GM18502 (cell line): ENCODE measurements at regions not wholly inside any gene's neighbourhood (a gene's known extent, or its start where the extent isn't known, plus 50 kb on each side); places are given as distances from the start of the nearest gene placed in this dataset.
"Not testable (repeated sequence)": the region's sequence is repeated elsewhere in the genome, so short reads cannot be mapped to it uniquely, and the experiment has no call there.

Source experiments
- ATAC-seq: cut with Tn5 transposase; IDR thresholded peaks from one replicate; pipeline ENCODE4 v1.9.1; 2021; ENCODE audit warnings: mild to moderate bottlenecking; ENCODE audit not compliant: unreplicated experiment, poor library complexity

DNA sequence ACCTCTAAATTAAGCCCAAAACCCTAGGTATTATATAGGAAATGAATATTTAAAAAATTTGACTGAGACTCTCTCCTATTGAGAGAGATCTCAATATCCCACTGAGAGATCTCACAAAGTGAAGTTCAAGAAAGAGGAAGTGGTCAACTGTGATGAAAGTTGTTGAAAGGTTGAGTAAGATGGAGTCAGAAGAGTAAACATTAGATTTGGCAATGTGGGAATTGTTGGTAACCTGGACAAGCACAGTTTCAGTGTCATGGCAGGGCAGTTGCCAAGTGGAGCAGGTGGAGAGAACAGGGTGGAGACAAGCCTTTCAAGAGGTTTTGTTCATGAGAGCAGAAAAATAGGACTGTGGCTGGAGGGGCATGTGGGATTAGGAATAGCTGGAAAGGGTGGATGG, 747.9 kb downstream of the EPHA7 start:
- not testable (repeated sequence) for ATAC-seq

- no peak for ATAC-seq
Observed at GRCh38 chr6:92667843-92668242, 751.5 kb downstream of the EPHA7 start.

GRCh38 chr6:92648364-92649086, 770.8 kb downstream of the EPHA7 start:
- no peak for ATAC-seq

GRCh38 chr6:92647630-92648029, 771.7 kb downstream of the EPHA7 start:
- no peak for ATAC-seq

GRCh38 chr6:92644104-92644791, 775.1 kb downstream of the EPHA7 start:
- not testable (repeated sequence) for ATAC-seq

DNA sequence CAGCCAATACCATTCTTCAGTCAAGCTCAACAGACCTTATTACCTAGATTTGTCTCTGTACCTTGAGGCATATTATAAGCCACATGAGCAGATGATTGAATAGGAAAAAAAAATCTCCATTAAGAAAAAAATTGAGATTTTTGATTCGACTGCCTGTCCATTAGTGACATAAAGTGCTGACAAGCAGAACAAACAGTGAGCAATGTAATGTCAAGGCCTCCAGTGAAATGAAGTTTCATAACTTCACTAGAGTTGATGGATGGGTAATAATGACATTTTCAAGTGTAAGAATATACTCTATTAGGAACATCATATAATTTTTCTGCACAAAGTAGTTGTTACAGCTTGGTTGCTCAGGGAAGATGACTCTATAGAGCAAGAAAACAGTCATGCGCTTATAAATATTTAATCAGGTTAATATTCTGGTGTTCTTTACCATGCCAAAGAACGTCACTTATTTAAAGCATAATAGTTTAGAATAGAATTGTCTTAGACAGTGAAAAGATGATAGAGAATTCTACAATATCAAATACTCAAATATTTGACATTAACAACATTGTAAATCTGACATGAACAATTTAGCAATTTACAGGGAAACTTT, 783.7 kb downstream of the EPHA7 start:
- ATAC-seq, result no peak

GRCh38 chr6:92634561-92634960, 784.8 kb downstream of the EPHA7 start:
- no peak for ATAC-seq

DNA sequence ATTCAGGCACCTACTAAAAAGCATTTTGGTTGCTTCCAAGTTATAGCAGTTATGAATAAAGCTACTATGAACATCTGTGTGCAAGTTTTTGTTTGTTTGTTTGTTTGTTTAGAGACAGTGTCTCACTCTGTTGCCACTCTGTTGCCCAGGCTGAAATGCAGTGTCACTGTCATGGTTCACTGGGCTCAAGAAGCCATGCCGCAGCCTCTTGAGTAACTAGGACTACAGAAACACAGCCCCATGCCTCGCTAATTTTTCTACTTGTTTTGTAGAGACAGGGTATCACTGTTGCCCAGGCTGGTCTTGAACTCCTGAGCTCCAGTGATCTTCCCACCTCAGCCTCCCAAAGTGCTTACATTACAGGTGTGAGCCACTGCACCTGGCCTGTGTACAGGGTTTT, 795.9 kb downstream of the EPHA7 start:
- no peak for ATAC-seq

DNA sequence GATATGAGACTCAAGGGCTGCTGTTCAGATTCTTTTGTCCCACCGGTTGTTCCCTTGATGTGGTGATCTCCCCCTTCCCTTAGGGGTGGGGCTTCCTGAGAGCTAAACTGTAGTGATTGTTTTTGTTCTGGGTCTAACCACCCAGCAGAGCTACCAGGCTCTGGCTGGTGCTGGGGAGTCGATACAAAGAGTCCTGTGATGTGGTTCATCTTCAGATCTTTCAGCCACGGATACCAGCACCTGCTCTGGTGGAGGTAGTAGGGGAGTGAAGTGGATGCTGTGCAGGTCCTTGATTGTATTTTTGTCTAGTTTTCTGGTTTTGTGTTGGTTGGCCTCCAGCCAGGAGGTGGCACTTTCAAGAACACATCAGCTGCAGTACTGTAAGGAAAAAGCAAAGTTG, 801.6 kb downstream of the EPHA7 start:
- no peak for ATAC-seq

DNA sequence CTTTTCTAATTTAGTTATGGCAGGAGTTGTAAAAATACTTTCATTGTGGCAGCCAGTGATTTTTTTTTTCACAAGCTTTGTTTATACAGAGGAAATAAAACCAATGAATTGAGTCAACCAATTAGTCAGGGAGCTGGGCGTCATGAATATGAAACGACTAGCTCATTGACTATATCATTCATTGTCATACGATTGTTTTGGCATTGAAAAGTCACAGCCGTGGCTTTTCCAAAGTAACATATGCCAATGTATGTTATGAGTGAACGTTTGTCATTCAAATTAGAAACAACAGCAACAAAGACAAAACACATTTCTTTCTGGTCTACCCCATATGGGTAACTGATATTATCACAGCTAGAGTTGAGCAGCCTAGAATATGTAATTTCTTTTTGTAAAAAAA, 810.6 kb downstream of the EPHA7 start:
- no peak for ATAC-seq

- no peak for ATAC-seq
Observed at GRCh38 chr6:92593201-92593600, 826.2 kb downstream of the EPHA7 start.

- ATAC-seq, result no peak
Observed at GRCh38 chr6:92589996-92590395, 829.4 kb downstream of the EPHA7 start.

- ATAC-seq, result no peak
Observed at GRCh38 chr6:92588148-92588547, 831.2 kb downstream of the EPHA7 start.

- ATAC-seq, result no peak
Observed at GRCh38 chr6:92587525-92587924, 831.8 kb downstream of the EPHA7 start.

DNA sequence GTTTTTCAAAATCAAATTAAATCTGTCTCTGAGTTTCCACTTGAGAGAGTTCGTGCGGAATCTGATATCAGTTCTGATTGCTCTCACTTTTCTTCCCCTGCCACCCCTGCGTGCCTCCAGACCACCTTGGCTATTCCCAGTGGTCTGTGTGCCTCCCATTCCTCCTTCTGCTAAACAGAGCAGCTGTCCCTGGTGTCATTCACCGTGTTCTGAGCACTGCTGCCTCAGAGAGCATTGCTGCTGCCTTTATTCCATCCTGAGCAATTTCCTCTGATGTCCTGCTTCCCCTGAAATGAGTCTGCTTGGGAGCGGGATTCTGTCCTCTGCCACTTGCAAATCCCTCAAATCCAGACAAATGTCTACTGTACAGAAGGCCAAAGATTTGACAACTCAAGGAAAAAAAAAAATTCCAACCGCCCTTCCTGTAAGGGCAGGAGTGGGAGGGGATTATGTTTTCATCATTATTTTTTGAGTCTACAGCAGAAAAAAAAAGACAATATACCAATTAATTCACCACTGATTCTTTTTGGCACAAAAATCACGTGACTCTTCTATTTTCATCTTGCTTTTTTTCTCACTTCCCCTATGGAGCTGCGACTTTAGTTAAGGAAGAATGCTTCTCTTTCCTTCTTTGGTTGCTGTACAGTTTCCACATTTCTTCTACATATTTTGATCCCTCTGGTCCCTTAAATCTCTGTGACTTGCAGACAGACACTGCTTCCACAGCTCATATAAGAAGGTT, 833.0 kb downstream of the EPHA7 start:
- ATAC-seq, result no peak

DNA sequence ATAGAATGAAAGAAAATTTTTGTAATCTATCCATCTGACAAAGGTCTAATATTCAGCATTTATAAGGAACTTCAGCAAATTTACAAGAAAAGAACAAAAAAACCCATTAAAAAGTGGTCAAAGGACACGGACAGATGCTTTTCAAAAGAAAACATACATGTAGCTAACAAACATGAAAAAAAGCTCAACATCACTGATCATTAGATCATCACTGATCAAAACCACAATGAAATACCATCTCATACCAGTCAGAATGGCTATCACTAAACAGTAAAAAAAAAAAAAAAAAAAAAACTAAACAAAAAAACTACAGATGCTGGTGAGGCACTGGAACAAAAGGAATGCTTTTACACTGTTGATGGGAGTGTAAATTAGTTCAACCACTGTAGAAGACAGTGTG, 837.1 kb downstream of the EPHA7 start:
- ATAC-seq, result no peak

- ATAC-seq, result no peak
Observed at GRCh38 chr6:92577077-92577719, 842.2 kb downstream of the EPHA7 start.

GRCh38 chr6:92568541-92568940, 850.8 kb downstream of the EPHA7 start:
- no peak for ATAC-seq

DNA sequence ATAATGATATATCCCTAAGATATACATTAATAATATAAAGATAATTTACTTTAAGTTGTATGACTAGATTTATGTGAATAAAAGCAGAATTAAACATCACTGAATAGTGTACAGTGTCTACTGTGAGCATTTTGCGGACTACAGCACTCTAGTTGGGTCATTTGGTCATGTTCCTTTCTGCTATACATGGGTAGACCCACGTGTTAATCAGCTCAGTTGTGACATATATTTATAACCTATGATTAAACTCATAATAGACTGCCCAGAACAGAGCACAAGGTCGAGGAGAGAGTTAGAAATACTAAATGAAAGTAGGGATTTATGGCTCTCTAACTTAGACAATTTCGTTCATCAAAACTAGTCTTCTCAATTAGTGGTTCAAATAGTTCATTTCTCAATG, 852.7 kb downstream of the EPHA7 start:
- ATAC-seq, result no peak

- ATAC-seq, result no peak
Observed at GRCh38 chr6:92564376-92564775, 855.0 kb downstream of the EPHA7 start.
